HEK293 (cell line): ENCODE measurements at regions not wholly inside any gene's neighbourhood (a gene's known extent, or its start where the extent isn't known, plus 50 kb on each side); places are given as distances from the start of the nearest gene placed in this dataset.

Source experiments
- CTCF ChIA-PET: fragments of 350-600 bp; formaldehyde crosslinking; extraction: SDS; loops from one replicate; lab custom pipeline; 2021; ENCODE audit warnings: antibody characterized with exemption; lab: Yijun Ruan, JAX
- POLR2A ChIA-PET: fragments of 300-600 bp; formaldehyde crosslinking; extraction: SDS; loops from one replicate; lab custom pipeline; 2020; ENCODE audit warnings: antibody characterized with exemption, inconsistent platforms; lab: Yijun Ruan, JAX
- H3K27ac ChIP-seq: fragments of 200-500 bp; sonication (Bioruptor generic); 2 replicates; pipeline ENCODE4 v1.5.1; 2014; ENCODE audit warnings: low read depth, low read length, control low read depth, inconsistent platforms; ENCODE audit errors: extremely low read depth
- H3K36me3 ChIP-seq, 2 experiments: fragments of 200-500 bp in 1 of 2; sonication (Bioruptor generic) in 1 of 2; 1 replicate in 1 of 2; 2 replicates in 1 of 2; pipeline ENCODE4 v1.5.1; 2014 to 2017; ENCODE audit warnings: inconsistent platforms in 2 of 2, low read length in 2 of 2; ENCODE audit not compliant: control insufficient read depth in 2 of 2, insufficient read depth in 1 of 2
- H3K4me1 ChIP-seq: fragments of 200-500 bp; sonication (Bioruptor generic); 2 replicates; pipeline ENCODE4 v1.5.1; 2014; ENCODE audit warnings: mild to moderate bottlenecking, low read length, inconsistent platforms; ENCODE audit not compliant: control insufficient read depth, insufficient read depth
- H3K4me3 ChIP-seq: 2 replicates; pipeline ENCODE4 v1.5.1; 2011; ENCODE audit warnings: low read depth, mild to moderate bottlenecking, control low read depth, low read length, moderate library complexity
- H3K9me3 ChIP-seq: fragments of 200-500 bp; sonication (Bioruptor generic); 2 replicates; pipeline ENCODE4 v1.5.1; 2014; ENCODE audit warnings: low read depth, low read length, inconsistent platforms; ENCODE audit not compliant: control insufficient read depth, insufficient read depth
- CTCF ChIP-seq: fragments of 450-650 bp; formaldehyde crosslinking; IDR thresholded peaks from 2 replicates; pipeline ENCODE4 v1.5.1; 2016; ENCODE audit warnings: missing biosample characterization, missing genetic modification characterization
- GLI4 ChIP-seq: fragments of 450-650 bp; formaldehyde crosslinking; IDR thresholded peaks from 2 replicates; pipeline ENCODE4 v1.5.1; 2016; ENCODE audit warnings: missing biosample characterization, missing genetic modification characterization
- GLIS1 ChIP-seq: fragments of 450-650 bp; formaldehyde crosslinking; IDR thresholded peaks from 2 replicates; pipeline ENCODE4 v1.5.1; 2016; ENCODE audit warnings: missing biosample characterization, missing genetic modification characterization
- HOXC10 ChIP-seq: sonication (generic); formaldehyde crosslinking; IDR thresholded peaks from 2 replicates; pipeline ENCODE4 v1.8.1; 2023; ENCODE audit warnings: mild to moderate bottlenecking, missing genetic modification reagents
- IKZF3 ChIP-seq: fragments of 450-650 bp; IDR thresholded peaks from 2 replicates; pipeline ENCODE4 v1.5.0; 2018; ENCODE audit warnings: missing biosample characterization, mild to moderate bottlenecking, missing genetic modification characterization, moderate library complexity
- MYNN ChIP-seq: fragments of 450-650 bp; formaldehyde crosslinking; IDR thresholded peaks from 2 replicates; pipeline ENCODE4 v1.5.1; 2016; ENCODE audit warnings: missing biosample characterization, missing genetic modification characterization, borderline replicate concordance
- REST ChIP-seq: fragments of 450-650 bp; formaldehyde crosslinking; IDR thresholded peaks from 2 replicates; pipeline ENCODE4 v1.5.1; 2016; ENCODE audit warnings: missing biosample characterization, missing genetic modification characterization
- SALL2 ChIP-seq: fragments of 450-650 bp; formaldehyde crosslinking; IDR thresholded peaks from 2 replicates; pipeline ENCODE4 v1.5.0; 2017; ENCODE audit warnings: missing biosample characterization, mild to moderate bottlenecking, missing genetic modification characterization, borderline replicate concordance
- SCRT1 ChIP-seq: fragments of 450-650 bp; formaldehyde crosslinking; IDR thresholded peaks from 2 replicates; pipeline ENCODE4 v1.5.1; 2016; ENCODE audit warnings: missing biosample characterization, missing genetic modification characterization, borderline replicate concordance
- YY1 ChIP-seq: fragments of 450-650 bp; formaldehyde crosslinking; IDR thresholded peaks from 2 replicates; pipeline ENCODE4 v1.5.1; 2018; ENCODE audit warnings: missing biosample characterization, missing genetic modification characterization
- ZBTB48 ChIP-seq: fragments of 450-650 bp; formaldehyde crosslinking; IDR thresholded peaks from 2 replicates; pipeline ENCODE4 v1.5.1; 2016; ENCODE audit warnings: missing biosample characterization, missing genetic modification characterization
- ZNF133 ChIP-seq: fragments of 450-650 bp; formaldehyde crosslinking; IDR thresholded peaks from 2 replicates; pipeline ENCODE4 v1.5.1; 2016; ENCODE audit warnings: missing biosample characterization, missing genetic modification characterization
- ZNF140 ChIP-seq: fragments of 450-650 bp; formaldehyde crosslinking; IDR thresholded peaks from 2 replicates; pipeline ENCODE4 v1.5.1; 2016; ENCODE audit warnings: missing biosample characterization, missing genetic modification characterization
- ZNF155 ChIP-seq: fragments of 450-650 bp; formaldehyde crosslinking; IDR thresholded peaks from 2 replicates; pipeline ENCODE4 v1.5.1; 2016; ENCODE audit warnings: missing biosample characterization, missing genetic modification characterization
- ZNF174 ChIP-seq: fragments of 450-650 bp; formaldehyde crosslinking; IDR thresholded peaks from 2 replicates; pipeline ENCODE4 v1.5.0; 2017; ENCODE audit warnings: missing biosample characterization, mild to moderate bottlenecking, missing genetic modification characterization
- ZNF175 ChIP-seq: fragments of 450-650 bp; formaldehyde crosslinking; IDR thresholded peaks from 2 replicates; pipeline ENCODE4 v1.5.1; 2016; ENCODE audit warnings: missing biosample characterization, missing genetic modification characterization
- ZNF214 ChIP-seq: fragments of 450-650 bp; formaldehyde crosslinking; IDR thresholded peaks from 2 replicates; pipeline ENCODE4 v1.5.1; 2017; ENCODE audit warnings: missing biosample characterization, mild to moderate bottlenecking, missing genetic modification characterization, borderline replicate concordance
- ZNF302 ChIP-seq: fragments of 450-650 bp; formaldehyde crosslinking; IDR thresholded peaks from 2 replicates; pipeline ENCODE4 v1.5.1; 2016; ENCODE audit warnings: missing biosample characterization, missing genetic modification characterization, low read depth
- ZNF449 ChIP-seq: fragments of 450-650 bp; formaldehyde crosslinking; IDR thresholded peaks from 2 replicates; pipeline ENCODE4 v1.5.1; 2017; ENCODE audit warnings: missing biosample characterization, mild to moderate bottlenecking, missing genetic modification characterization, moderate library complexity
- ZNF530 ChIP-seq: fragments of 450-650 bp; formaldehyde crosslinking; IDR thresholded peaks from 2 replicates; pipeline ENCODE4 v1.5.1; 2016; ENCODE audit warnings: low read depth, missing biosample characterization, missing genetic modification characterization
- ZNF571 ChIP-seq: fragments of 450-650 bp; formaldehyde crosslinking; IDR thresholded peaks from 2 replicates; pipeline ENCODE4 v1.5.0; 2017; ENCODE audit warnings: missing biosample characterization, missing genetic modification characterization
- ZNF600 ChIP-seq: fragments of 450-650 bp; formaldehyde crosslinking; IDR thresholded peaks from 2 replicates; pipeline ENCODE4 v1.5.1; 2016; ENCODE audit warnings: missing biosample characterization, missing genetic modification characterization
- ZNF623 ChIP-seq: fragments of 450-650 bp; formaldehyde crosslinking; IDR thresholded peaks from 2 replicates; pipeline ENCODE4 v1.5.1; 2016; ENCODE audit warnings: missing biosample characterization, missing genetic modification characterization
- ZNF624 ChIP-seq: fragments of 450-650 bp; formaldehyde crosslinking; IDR thresholded peaks from 2 replicates; pipeline ENCODE4 v1.5.1; 2017; ENCODE audit warnings: missing biosample characterization, missing genetic modification characterization
- ZNF629 ChIP-seq: fragments of 450-650 bp; formaldehyde crosslinking; IDR thresholded peaks from 2 replicates; pipeline ENCODE4 v1.5.1; 2017; ENCODE audit warnings: missing biosample characterization, missing genetic modification characterization
- ZNF639 ChIP-seq: fragments of 450-650 bp; formaldehyde crosslinking; IDR thresholded peaks from 2 replicates; pipeline ENCODE4 v1.5.1; 2016; ENCODE audit warnings: missing biosample characterization, missing genetic modification characterization
- ZNF664 ChIP-seq: fragments of 450-650 bp; formaldehyde crosslinking; IDR thresholded peaks from 2 replicates; pipeline ENCODE4 v1.5.1; 2016; ENCODE audit warnings: missing biosample characterization, missing genetic modification characterization
- ZNF830 ChIP-seq: fragments of 450-650 bp; IDR thresholded peaks from 2 replicates; pipeline ENCODE4 v1.5.0; 2018; ENCODE audit warnings: missing biosample characterization, missing genetic modification characterization, low read depth, mild to moderate bottlenecking, moderate library complexity
- ZNF843 ChIP-seq: fragments of 450-650 bp; formaldehyde crosslinking; IDR thresholded peaks from 2 replicates; pipeline ENCODE4 v1.5.1; 2016; ENCODE audit warnings: missing biosample characterization, missing genetic modification characterization

- TF ChIP-seq ZNF449 (tag by site-specific recombination) (no peak), ZNF302 (tag by site-specific recombination) (no peak), GLI4 (no peak), ZNF155 (tag by site-specific recombination) (no peak), ZNF600 (tag by site-specific recombination) (no peak), CTCF (tag by site-specific recombination) (no peak)
Measured at GRCh38 chr4:153058671-153059060, 122.5 kb downstream of the FHDC1 start (continued).

- H3K36me3 ChIP-seq = no peaks in the 10 kb centered on the region
- CTCF ChIA-PET = no interaction called here
- H3K4me3 ChIP-seq = no peak overlapping the region
- H3K4me1 ChIP-seq = no peaks in the 10 kb centered on the region
- TF ChIP-seq ZNF133 = no peak
- no peak for TF ChIP-seq HOXC10 (CRISPR knock-in tag)
- no peak for TF ChIP-seq SCRT1 (tag by site-specific recombination)
- TF ChIP-seq IKZF3 (tag by site-specific recombination) = no peak
- TF ChIP-seq SALL2 (tag by site-specific recombination) = no peak
- no peak for TF ChIP-seq ZNF830 (tag by site-specific recombination)
- TF ChIP-seq YY1 (tag by site-specific recombination) = no peak
- TF ChIP-seq ZNF664 (tag by site-specific recombination) = no peak
- TF ChIP-seq ZNF174 (tag by site-specific recombination) = no peak
- TF ChIP-seq, all 188 proteins: peak for 0
- H3K27ac ChIP-seq = no peak overlapping the region
- no peaks in the 10 kb centered on the region for H3K9me3 ChIP-seq
- POLR2A ChIA-PET = no interaction called here
Measured at GRCh38 chr4:153060196-153060595, 124.1 kb downstream of the FHDC1 start.

GRCh38 chr4:153061971-153062370 lies 125.8 kb downstream of the FHDC1 start:
- H3K27ac ChIP-seq = no peak overlapping the region
- H3K4me3 ChIP-seq = no peak overlapping the region
- H3K36me3 ChIP-seq = no peaks in the 10 kb centered on the region
- ChIA-PET POLR2A (no interaction called here), CTCF (no interaction called here)
- no peaks in the 10 kb centered on the region for H3K4me1 ChIP-seq
- no peaks in the 10 kb centered on the region for H3K9me3 ChIP-seq
- no peak for TF ChIP-seq ZNF623 (tag by site-specific recombination)
- no peak for TF ChIP-seq ZNF571 (tag by site-specific recombination)
- no peak for TF ChIP-seq ZBTB48
- TF ChIP-seq ZNF843 (tag by site-specific recombination) = no peak
- TF ChIP-seq ZNF629 (tag by site-specific recombination) = no peak
- TF ChIP-seq ZNF140 (tag by site-specific recombination) = no peak
- no peak for TF ChIP-seq ZNF214 (tag by site-specific recombination)
- TF ChIP-seq GLIS1 = no peak
- TF ChIP-seq REST (tag by site-specific recombination) = no peak
- TF ChIP-seq ZNF624 = no peak
- no peak for TF ChIP-seq ZNF530 (tag by site-specific recombination)
- TF ChIP-seq ZNF639 (tag by site-specific recombination) = no peak
- TF ChIP-seq MYNN (tag by site-specific recombination) = no peak
- TF ChIP-seq ZNF175 (tag by site-specific recombination) = no peak
- TF ChIP-seq HOXC10 (CRISPR knock-in tag) = no peak
